HS-27A (cell line): ENCODE measurements at regions not wholly inside any gene's neighbourhood (a gene's known extent, or its start where the extent isn't known, plus 50 kb on each side); places are given as distances from the start of the nearest gene placed in this dataset.

Experiments used
- DNase-seq: peaks from one replicate; pipeline ENCODE4 v3.0.0-alpha.2; 2012; ENCODE audit warnings: low read depth, missing footprints

GRCh38 chr1:57996400-57996799, 550.1 kb downstream of the OMA1 start:
- DNase-seq, result no peak

DNA sequence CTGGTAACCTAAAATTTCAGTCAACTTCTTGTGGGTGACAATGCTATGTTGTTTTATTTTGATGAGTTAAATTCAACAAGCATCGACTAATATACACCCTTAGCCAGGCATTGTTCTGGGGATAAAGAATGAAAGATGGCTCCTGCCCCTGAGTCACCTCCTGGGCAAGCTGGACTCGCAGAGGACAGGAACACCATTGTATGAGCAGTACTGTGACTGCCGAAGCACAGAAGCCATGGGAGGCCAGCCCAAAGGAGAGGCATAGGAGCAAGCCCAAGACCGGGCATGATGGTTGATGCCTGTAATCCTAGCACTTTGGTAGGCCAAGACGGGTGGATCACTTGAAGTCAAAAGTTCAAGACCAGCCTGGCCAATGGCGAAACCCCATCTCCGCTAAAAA, 555.2 kb downstream of the OMA1 start:
- no peak for DNase-seq

DNA sequence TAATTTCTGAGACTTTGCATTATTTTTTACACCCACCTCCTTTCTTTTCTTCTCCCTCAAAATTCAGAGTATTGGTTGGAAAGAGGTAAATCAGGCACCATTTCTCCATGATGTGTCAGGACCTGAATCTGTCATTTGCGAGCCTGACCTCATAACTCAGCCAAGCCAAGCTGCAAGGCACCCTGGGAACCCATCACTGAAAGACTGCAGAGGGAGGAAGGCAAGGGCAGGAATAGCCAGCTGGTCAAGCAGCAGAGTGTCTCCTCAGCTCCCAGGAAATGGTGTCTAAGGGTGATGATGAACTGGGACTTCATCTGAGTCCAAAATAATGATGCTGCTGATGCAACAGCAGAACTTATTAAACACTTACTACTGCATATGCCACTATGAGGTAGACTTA, 556.6 kb downstream of the OMA1 start:
- DNase-seq, result no peak

DNA sequence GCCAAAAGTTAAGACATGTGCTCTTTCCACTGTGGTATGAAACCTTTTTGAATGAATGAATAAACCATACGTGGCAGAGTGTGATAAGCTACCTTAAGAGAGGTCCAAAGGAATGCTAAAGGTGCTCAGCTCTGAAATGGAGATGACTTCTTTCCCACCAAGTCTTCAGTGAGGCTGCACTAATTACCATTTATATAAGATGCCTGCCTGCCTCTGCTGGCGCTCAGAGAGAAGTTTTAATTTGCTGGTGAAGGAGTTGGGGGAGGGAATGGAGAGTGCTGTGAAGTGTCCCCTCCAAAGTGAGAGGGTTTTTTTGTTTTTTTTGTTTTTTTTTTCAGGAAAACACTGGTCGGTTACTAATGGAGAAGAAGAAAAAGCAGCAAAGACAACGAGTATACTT, 559.0 kb downstream of the OMA1 start:
- no peak for DNase-seq

GRCh38 chr1:57986432-57986831, 560.1 kb downstream of the OMA1 start:
- no peak for DNase-seq

DNA sequence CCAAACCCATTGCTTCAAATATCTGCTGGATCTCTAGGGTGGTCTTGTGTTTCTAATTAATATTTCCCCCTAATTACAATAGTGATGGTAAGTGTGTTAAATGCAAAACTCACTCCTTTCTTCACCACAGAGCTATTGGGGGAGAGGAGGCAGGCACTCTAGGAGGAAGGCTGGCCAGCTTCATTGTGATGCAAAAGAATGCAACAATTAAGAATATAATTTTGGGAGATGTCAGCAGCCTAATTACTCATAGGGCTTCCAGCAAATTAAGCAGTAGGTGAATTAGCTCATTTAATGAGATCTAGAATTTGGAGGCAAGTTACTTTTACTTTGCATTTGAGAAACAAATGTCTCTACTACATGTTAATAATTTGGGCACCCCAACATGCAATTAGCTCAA, 560.4 kb upstream of the DAB1 start:
- no peak for DNase-seq

DNA sequence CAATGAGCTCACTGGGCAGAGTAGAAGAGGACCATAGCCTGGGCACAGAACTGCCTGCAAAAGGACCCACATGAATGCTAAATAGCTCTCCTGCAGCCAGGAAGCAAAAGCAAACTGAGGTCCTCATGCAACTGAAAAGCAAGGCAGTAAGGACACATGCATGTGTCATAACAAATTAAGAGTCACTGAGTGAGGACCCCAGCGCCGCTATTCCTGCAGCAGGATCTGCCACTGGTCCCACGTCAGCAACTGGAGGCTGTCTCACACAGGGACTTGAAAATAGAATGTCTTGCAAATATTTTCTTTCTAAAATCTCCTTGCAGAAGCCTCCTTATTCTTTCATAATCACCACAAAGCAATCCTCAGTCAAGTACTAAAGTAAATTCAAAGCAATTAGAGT, 559.6 kb upstream of the DAB1 start:
- no peak for DNase-seq

DNA sequence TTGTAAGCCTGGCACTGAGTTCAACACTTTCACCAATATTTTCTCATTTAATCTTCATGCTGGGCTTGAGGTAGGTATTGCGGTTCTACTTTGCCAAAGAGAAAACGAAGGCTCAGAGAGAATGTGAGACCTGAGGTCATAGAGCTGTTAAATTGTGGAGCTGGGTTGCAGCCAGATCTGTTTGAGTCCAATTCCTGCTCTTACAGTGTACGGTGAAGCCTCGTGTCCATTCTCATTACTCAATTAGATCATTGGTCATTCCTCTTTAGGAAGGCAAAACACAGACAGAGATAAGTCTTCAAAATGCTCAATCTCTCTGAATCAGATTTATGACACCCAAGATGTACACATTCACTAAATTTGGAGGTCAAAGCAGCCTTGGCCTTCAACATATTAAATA, 559.0 kb upstream of the DAB1 start:
- no peak for DNase-seq

- no peak for DNase-seq
Observed at GRCh38 chr1:57976216-57976615, 552.4 kb upstream of the DAB1 start.

DNA sequence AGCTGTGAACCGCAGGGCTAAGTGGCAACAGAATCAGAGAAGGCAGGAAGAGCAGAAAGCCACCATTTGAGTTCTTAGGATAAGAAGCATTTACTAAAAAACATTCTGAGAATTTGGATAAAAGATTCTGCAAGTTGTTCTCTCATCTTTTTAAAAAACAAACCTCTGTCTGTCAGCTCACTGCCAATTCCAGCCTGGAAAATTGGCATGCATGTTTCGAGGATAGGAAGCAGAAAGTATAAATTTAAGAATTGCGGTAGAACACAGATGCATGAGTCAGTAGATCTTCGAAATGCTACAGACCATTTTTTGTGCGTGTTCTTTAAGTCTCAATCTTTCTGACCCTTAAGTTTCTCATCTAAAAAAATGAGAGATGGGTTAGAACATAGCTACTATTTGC, 544.5 kb upstream of the DAB1 start:
- DNase-seq, result no peak

GRCh38 chr1:57966751-57967406, 543.0 kb upstream of the DAB1 start:
- DNase-seq, result no peak

- DNase-seq, result no peak
Observed at GRCh38 chr1:57966340-57966739, 542.5 kb upstream of the DAB1 start.

GRCh38 chr1:57963581-57963980, 539.7 kb upstream of the DAB1 start:
- DNase-seq, result no peak

GRCh38 chr1:57959531-57960241, 535.8 kb upstream of the DAB1 start:
- no peak for DNase-seq

- no peak for DNase-seq
Observed at GRCh38 chr1:57957576-57957975, 533.7 kb upstream of the DAB1 start.

GRCh38 chr1:57951390-57951789, 527.5 kb upstream of the DAB1 start:
- DNase-seq, result no peak

DNA sequence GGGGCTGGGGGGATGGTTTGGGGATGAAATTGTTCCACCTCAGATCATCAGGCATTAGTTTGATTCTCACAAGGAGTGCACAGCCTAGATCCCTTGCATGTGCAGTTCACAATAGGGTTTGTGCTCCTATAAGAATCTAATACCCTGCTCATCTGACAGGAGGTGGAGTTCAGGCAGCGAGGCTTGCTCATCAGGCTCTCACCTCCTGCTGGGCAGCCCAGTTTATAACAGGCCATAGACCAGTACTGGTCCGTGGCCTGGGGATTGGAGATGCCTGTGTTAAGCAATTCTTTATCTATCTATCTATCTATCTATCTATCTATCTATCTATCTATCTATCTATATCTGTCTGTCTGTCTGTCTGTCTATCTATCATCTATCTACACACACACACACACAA, 525.3 kb upstream of the DAB1 start:
- no peak for DNase-seq

- DNase-seq, result no peak
Observed at GRCh38 chr1:57947471-57947870, 523.6 kb upstream of the DAB1 start.

GRCh38 chr1:57945045-57945444, 521.2 kb upstream of the DAB1 start:
- no peak for DNase-seq

GRCh38 chr1:57943365-57943764, 519.5 kb upstream of the DAB1 start:
- no peak for DNase-seq

- no peak for DNase-seq
Observed at GRCh38 chr1:57934745-57935144, 510.9 kb upstream of the DAB1 start.

DNA sequence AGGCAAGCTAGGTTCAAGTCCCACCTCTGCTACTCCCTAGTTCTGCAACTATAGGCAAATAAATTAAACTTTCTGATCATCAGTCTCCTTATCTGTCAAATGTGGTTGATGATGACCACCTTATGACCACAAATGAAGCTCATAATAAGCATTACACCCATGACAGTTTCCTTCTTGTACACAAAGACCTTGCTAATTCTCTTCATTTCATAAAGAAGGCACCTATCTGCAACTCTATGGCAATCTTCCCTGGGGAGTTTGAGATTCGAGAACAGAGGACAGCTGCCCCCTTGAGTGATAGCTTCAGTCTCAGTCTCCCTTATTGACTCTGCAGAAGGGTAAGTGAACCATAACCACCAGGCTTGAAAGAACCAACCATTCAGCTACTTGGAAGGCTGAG, 503.1 kb upstream of the DAB1 start:
- DNase-seq, result no peak

GRCh38 chr1:57926025-57926552, 502.2 kb upstream of the DAB1 start:
- DNase-seq, result no peak

- no peak for DNase-seq
Observed at GRCh38 chr1:57925226-57925625, 501.4 kb upstream of the DAB1 start.
